Neural cell (in vitro differentiated cells): ENCODE measurements at regions not wholly inside any gene's neighbourhood (a gene's known extent, or its start where the extent isn't known, plus 50 kb on each side); places are given as distances from the start of the nearest gene placed in this dataset.
"Not testable (repeated sequence)": the region's sequence is repeated elsewhere in the genome, so short reads cannot be mapped to it uniquely, and the experiment has no call there.

Experiments used
- H2AFZ ChIP-seq: fragments of 200-600, 300-800 bp; sonication (generic), shearing (Covaris generic); 2 replicates; pipeline ENCODE4 v1.6.0; 2014; ENCODE audit warnings: low read depth, mild to moderate bottlenecking, antibody characterized with exemption, low read length, moderate library complexity
- H3F3A ChIP-seq: fragments of 200-600 bp; shearing (Covaris generic); 2 replicates; pipeline ENCODE4 v1.6.1; 2016; ENCODE audit warnings: mild to moderate bottlenecking, moderate library complexity, mixed read lengths, antibody characterized with exemption, low read length; ENCODE audit not compliant: insufficient read depth, poor library complexity, severe bottlenecking
- H3K27ac ChIP-seq: fragments of 200-600, 300-800 bp; sonication (generic), shearing (Covaris generic); 2 replicates; pipeline ENCODE4 v1.5.1; 2014; ENCODE audit warnings: mild to moderate bottlenecking, low read length, moderate library complexity
- H3K27me3 ChIP-seq: fragments of 300-800, 200-600 bp; sonication (generic), shearing (Covaris generic); 2 replicates; pipeline ENCODE4 v1.6.0; 2014; ENCODE audit warnings: mild to moderate bottlenecking, low read depth, low read length, moderate library complexity; ENCODE audit not compliant: insufficient read depth
- H3K36me3 ChIP-seq: fragments of 300-800, 200-600 bp; sonication (generic), shearing (Covaris generic); 2 replicates; pipeline ENCODE4 v1.5.1; 2014; ENCODE audit warnings: mild to moderate bottlenecking, antibody characterized with exemption, low read length, moderate library complexity; ENCODE audit not compliant: insufficient read depth
- H3K4me2 ChIP-seq: fragments of 300-800, 200-600 bp; sonication (generic), shearing (Covaris generic); 2 replicates; pipeline ENCODE4 v1.6.0; 2014; ENCODE audit warnings: mild to moderate bottlenecking, low read length
- H3K4me3 ChIP-seq: fragments of 300-800, 200-600 bp; sonication (generic), shearing (Covaris generic); 2 replicates; pipeline ENCODE4 v1.5.1; 2014; ENCODE audit warnings: mild to moderate bottlenecking, low read length, moderate library complexity
- H3K79me2 ChIP-seq: fragments of 200-600 bp; shearing (Covaris generic); replicated peaks from 2 replicates; pipeline ENCODE4 v1.6.0; 2014; ENCODE audit warnings: mild to moderate bottlenecking, low read length, moderate library complexity; ENCODE audit not compliant: insufficient read depth
- H3K9ac ChIP-seq: fragments of 300-800, 200-600 bp; sonication (generic), shearing (Covaris generic); 2 replicates; pipeline ENCODE4 v1.6.1; 2016; ENCODE audit warnings: mild to moderate bottlenecking, low read length, mixed read lengths
- H3K9me2 ChIP-seq: fragments of 200-600 bp; shearing (Covaris generic); 2 replicates; pipeline ENCODE4 v1.6.1; 2016; ENCODE audit warnings: mild to moderate bottlenecking, low read length, mixed read lengths; ENCODE audit not compliant: insufficient read depth
- H3K9me3 ChIP-seq: fragments of 200-600, 300-800 bp; sonication (generic), shearing (Covaris generic); 2 replicates; pipeline ENCODE4 v1.6.1; 2016; ENCODE audit warnings: mild to moderate bottlenecking, mixed run types, low read length, moderate library complexity, mixed read lengths
- H4K20me1 ChIP-seq: fragments of 200-600 bp; shearing (Covaris generic); 2 replicates; pipeline ENCODE4 v1.6.1; 2016; ENCODE audit warnings: mild to moderate bottlenecking, mixed run types; ENCODE audit not compliant: insufficient read depth
- EP300 ChIP-seq: fragments of 450-650 bp; conservative IDR thresholded peaks from 2 replicates; pipeline ENCODE4 v1.6.1; 2014; ENCODE audit warnings: antibody characterized with exemption, mild to moderate bottlenecking, moderate library complexity; ENCODE audit not compliant: poor library complexity, severe bottlenecking
- EZH2 ChIP-seq: fragments of 200-600, 300-800 bp; shearing (Covaris generic), sonication (generic); IDR thresholded peaks from 2 replicates; pipeline ENCODE4 v1.6.1; 2014; ENCODE audit warnings: antibody characterized with exemption, low read length, borderline replicate concordance, mild to moderate bottlenecking; ENCODE audit not compliant: insufficient read depth, poor library complexity, severe bottlenecking
- MXI1 ChIP-seq: fragments of 450-650 bp; conservative IDR thresholded peaks from 2 replicates; pipeline ENCODE4 v1.6.1; 2014; ENCODE audit warnings: antibody characterized with exemption, mild to moderate bottlenecking; ENCODE audit not compliant: poor library complexity, severe bottlenecking
- POLR2AphosphoS5 ChIP-seq: IDR thresholded peaks from 2 replicates; pipeline ENCODE4 v1.6.1; 2012
- RAD21 ChIP-seq: fragments of 450-650 bp; conservative IDR thresholded peaks from 2 replicates; pipeline ENCODE4 v1.6.1; 2014; ENCODE audit warnings: antibody characterized with exemption, mild to moderate bottlenecking, moderate library complexity
- SMC3 ChIP-seq: fragments of 450-650 bp; conservative IDR thresholded peaks from 2 replicates; pipeline ENCODE4 v1.6.1; 2014; ENCODE audit warnings: antibody characterized with exemption, mild to moderate bottlenecking, moderate library complexity; ENCODE audit not compliant: poor library complexity
- TAF1 ChIP-seq: IDR thresholded peaks from 2 replicates; pipeline ENCODE4 v1.6.1; 2012; ENCODE audit warnings: low read depth
- TF ChIP-seq, protein P1 (sequence below): fragments of 450-650 bp; IDR thresholded peaks from 2 replicates; pipeline ENCODE4 v1.5.1; 2014; ENCODE audit warnings: antibody characterized with exemption, mild to moderate bottlenecking, moderate library complexity; ENCODE audit not compliant: poor library complexity, severe bottlenecking
- TF ChIP-seq, protein P2 (sequence below): IDR thresholded peaks from 2 replicates; pipeline ENCODE4 v1.6.1; 2012; ENCODE audit warnings: borderline replicate concordance

DNA sequence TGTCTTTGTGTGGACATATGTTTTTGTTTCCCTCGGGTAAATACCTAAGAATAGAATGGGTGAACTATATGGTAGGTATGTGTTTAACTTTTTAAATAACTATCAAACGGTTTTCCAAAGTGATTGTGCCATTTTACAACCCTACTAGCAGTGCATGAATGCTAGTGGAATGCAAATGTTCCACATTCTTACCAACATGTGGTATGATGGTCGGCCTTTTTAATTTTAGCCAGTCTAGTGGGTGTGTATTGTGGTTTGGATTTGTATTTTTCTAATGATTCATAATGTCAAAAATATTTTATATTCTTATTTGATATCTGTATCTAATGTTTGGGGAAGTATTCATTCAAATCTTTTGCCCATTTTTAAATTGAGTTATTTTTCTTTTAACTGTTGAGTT is 68.2 kb upstream of the SMAD3 start:
- no peaks in the 10 kb centered on the region for H3K36me3 ChIP-seq
- no peak overlapping the region for H3K4me2 ChIP-seq
- H3K79me2 ChIP-seq: no peaks in the 10 kb centered on the region
- TF ChIP-seq SMC3 (no peak), POLR2AphosphoS5 (no peak), EZH2 (no peak), RAD21 (no peak), TAF1 (no peak), EP300 (no peak), MXI1 (no peak)
- TF ChIP-seq, protein P1, sequence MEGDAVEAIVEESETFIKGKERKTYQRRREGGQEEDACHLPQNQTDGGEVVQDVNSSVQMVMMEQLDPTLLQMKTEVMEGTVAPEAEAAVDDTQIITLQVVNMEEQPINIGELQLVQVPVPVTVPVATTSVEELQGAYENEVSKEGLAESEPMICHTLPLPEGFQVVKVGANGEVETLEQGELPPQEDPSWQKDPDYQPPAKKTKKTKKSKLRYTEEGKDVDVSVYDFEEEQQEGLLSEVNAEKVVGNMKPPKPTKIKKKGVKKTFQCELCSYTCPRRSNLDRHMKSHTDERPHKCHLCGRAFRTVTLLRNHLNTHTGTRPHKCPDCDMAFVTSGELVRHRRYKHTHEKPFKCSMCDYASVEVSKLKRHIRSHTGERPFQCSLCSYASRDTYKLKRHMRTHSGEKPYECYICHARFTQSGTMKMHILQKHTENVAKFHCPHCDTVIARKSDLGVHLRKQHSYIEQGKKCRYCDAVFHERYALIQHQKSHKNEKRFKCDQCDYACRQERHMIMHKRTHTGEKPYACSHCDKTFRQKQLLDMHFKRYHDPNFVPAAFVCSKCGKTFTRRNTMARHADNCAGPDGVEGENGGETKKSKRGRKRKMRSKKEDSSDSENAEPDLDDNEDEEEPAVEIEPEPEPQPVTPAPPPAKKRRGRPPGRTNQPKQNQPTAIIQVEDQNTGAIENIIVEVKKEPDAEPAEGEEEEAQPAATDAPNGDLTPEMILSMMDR: no peak
- TF ChIP-seq, protein P2, sequence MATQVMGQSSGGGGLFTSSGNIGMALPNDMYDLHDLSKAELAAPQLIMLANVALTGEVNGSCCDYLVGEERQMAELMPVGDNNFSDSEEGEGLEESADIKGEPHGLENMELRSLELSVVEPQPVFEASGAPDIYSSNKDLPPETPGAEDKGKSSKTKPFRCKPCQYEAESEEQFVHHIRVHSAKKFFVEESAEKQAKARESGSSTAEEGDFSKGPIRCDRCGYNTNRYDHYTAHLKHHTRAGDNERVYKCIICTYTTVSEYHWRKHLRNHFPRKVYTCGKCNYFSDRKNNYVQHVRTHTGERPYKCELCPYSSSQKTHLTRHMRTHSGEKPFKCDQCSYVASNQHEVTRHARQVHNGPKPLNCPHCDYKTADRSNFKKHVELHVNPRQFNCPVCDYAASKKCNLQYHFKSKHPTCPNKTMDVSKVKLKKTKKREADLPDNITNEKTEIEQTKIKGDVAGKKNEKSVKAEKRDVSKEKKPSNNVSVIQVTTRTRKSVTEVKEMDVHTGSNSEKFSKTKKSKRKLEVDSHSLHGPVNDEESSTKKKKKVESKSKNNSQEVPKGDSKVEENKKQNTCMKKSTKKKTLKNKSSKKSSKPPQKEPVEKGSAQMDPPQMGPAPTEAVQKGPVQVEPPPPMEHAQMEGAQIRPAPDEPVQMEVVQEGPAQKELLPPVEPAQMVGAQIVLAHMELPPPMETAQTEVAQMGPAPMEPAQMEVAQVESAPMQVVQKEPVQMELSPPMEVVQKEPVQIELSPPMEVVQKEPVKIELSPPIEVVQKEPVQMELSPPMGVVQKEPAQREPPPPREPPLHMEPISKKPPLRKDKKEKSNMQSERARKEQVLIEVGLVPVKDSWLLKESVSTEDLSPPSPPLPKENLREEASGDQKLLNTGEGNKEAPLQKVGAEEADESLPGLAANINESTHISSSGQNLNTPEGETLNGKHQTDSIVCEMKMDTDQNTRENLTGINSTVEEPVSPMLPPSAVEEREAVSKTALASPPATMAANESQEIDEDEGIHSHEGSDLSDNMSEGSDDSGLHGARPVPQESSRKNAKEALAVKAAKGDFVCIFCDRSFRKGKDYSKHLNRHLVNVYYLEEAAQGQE: no peak
- H3K9me2 ChIP-seq: no peaks in the 10 kb centered on the region
- no peak overlapping the region for H3K9ac ChIP-seq
- no peaks in the 10 kb centered on the region for H3F3A ChIP-seq
- H2AFZ ChIP-seq: no peak overlapping the region
- no peaks in the 10 kb centered on the region for H3K9me3 ChIP-seq
- no peaks in the 10 kb centered on the region for H4K20me1 ChIP-seq
- no peak overlapping the region for H3K4me3 ChIP-seq
- no peaks in the 10 kb centered on the region for H3K27me3 ChIP-seq
- H3K27ac ChIP-seq: no peak overlapping the region

- H3K27ac ChIP-seq, H3K9ac ChIP-seq, H3K79me2 ChIP-seq, H3K27me3 ChIP-seq, H3F3A ChIP-seq, H3K36me3 ChIP-seq, H4K20me1 ChIP-seq, H3K9me3 ChIP-seq, H2AFZ ChIP-seq, H3K4me3 ChIP-seq, H3K9me2 ChIP-seq, H3K4me2 ChIP-seq: not testable (repeated sequence)
Observed at GRCh38 chr15:66998234-66998633, 67.2 kb upstream of the SMAD3 start.
